CD4-positive, CD25-positive, alpha-beta regulatory T cell (primary cell): ENCODE measurements at regions not wholly inside any gene's neighbourhood (a gene's known extent, or its start where the extent isn't known, plus 50 kb on each side); places are given as distances from the start of the nearest gene placed in this dataset.

Source experiments
- ATAC-seq, 2 donors: fragments of 150-1000 bp; cut with Tn5 transposase; one replicate each; pipeline ENCODE4 v1.10.0; 2021; ENCODE audit warnings: low read depth in 2 of 2, moderate number of reproducible peaks in 2 of 2, moderate library complexity in 1 of 2
- DNase-seq, 3 donors: peaks; one replicate each; pipeline versions ENCODE4 v3.0.0 to v3.0.0-alpha.2; 2012 to 2022; ENCODE audit warnings: mixed read lengths in 1 of 3
- H3K27ac ChIP-seq: one replicate; pipeline ENCODE4 v1.7.0; 2013; ENCODE audit warnings: mild to moderate bottlenecking, low read length; ENCODE audit not compliant: insufficient read depth, poor library complexity, severe bottlenecking
- H3K27me3 ChIP-seq: one replicate; pipeline ENCODE4 v1.7.0; 2013; ENCODE audit warnings: low read length; ENCODE audit not compliant: control insufficient read depth, insufficient read depth
- H3K36me3 ChIP-seq: one replicate; pipeline ENCODE4 v1.7.0; 2013; ENCODE audit warnings: mild to moderate bottlenecking, low read length, moderate library complexity; ENCODE audit not compliant: control insufficient read depth, insufficient read depth
- H3K4me1 ChIP-seq: 2 replicates; pipeline ENCODE4 v1.7.0; 2013; ENCODE audit warnings: mild to moderate bottlenecking, low read length; ENCODE audit not compliant: insufficient read depth, control insufficient read depth, poor library complexity, severe bottlenecking
- H3K4me3 ChIP-seq: one replicate; pipeline ENCODE4 v1.7.0; 2013; ENCODE audit warnings: low read depth, mild to moderate bottlenecking, low read length, moderate library complexity
- H3K9me3 ChIP-seq, 2 experiments: 1 replicate in 1 of 2; 2 replicates in 1 of 2; pipeline ENCODE4 v1.7.0; 2013; ENCODE audit warnings: low read length in 2 of 2, mild to moderate bottlenecking in 1 of 2, moderate library complexity in 1 of 2; ENCODE audit not compliant: control insufficient read depth in 2 of 2
- H3K27ac Mint-ChIP-seq, 3 donors: one replicate each; pipeline ENCODE4 v1.8.0; 2020 to 2022; ENCODE audit warnings: mild to moderate bottlenecking in 3 of 3, mixed read lengths in 3 of 3, moderate library complexity in 2 of 3
- H3K27me3 Mint-ChIP-seq: one replicate; pipeline ENCODE4 v1.8.0; 2022; ENCODE audit warnings: mild to moderate bottlenecking, mixed read lengths
- H3K36me3 Mint-ChIP-seq: one replicate; pipeline ENCODE4 v1.8.0; 2020; ENCODE audit warnings: mixed read lengths
- H3K4me1 Mint-ChIP-seq, 4 donors: one replicate each; pipeline ENCODE4 v1.8.0; 2020 to 2022; ENCODE audit warnings: mixed read lengths in 4 of 4, mild to moderate bottlenecking in 1 of 4
- H3K4me3 Mint-ChIP-seq, 4 donors: one replicate each; pipeline ENCODE4 v1.8.0; 2020 to 2022; ENCODE audit warnings: mild to moderate bottlenecking in 4 of 4, mixed read lengths in 4 of 4, moderate library complexity in 3 of 4
- H3K9me3 Mint-ChIP-seq, 7 donors: one replicate each; pipeline ENCODE4 v1.8.0; 2020 to 2022; ENCODE audit warnings: mixed read lengths in 7 of 7, mild to moderate bottlenecking in 3 of 7, moderate library complexity in 2 of 7

- H3K36me3 Mint-ChIP-seq = no peaks in the 10 kb centered on the region
- DNase-seq (no peak), ATAC-seq (no peak)
- Histone ChIP-seq H3K9me3 (no peaks in the 10 kb centered on the region), H3K27me3 (peaks cover 2% of the 10 kb centered on the region), H3K36me3 (no peaks in the 10 kb centered on the region), H3K4me1 (no peaks in the 10 kb centered on the region), H3K4me3 (no peak overlapping the region), H3K27ac (no peak overlapping the region)
- H3K4me1 Mint-ChIP-seq = peaks cover 4 to 7% (median 5%) of the 10 kb centered on the region in 4 donors
- no peak overlapping the region for H3K4me3 Mint-ChIP-seq
- H3K27me3 Mint-ChIP-seq = peaks cover 11% of the 10 kb centered on the region
- H3K27ac Mint-ChIP-seq = no peak overlapping the region
- no peaks in the 10 kb centered on the region for H3K9me3 Mint-ChIP-seq
Observed at GRCh38 chr5:68379275-68380036, 163.9 kb downstream of the PIK3R1 start.

GRCh38 chr5:68380078-68380477, 164.5 kb downstream of the PIK3R1 start:
- Mint-ChIP-seq H3K36me3 (no peaks in the 10 kb centered on the region), H3K4me1 (peaks cover 4 to 7% (median 5%) of the 10 kb centered on the region in 4 donors), H3K9me3 (no peaks in the 10 kb centered on the region), H3K4me3 (no peak overlapping the region), H3K27ac (no peak overlapping the region), H3K27me3 (peaks cover 6% of the 10 kb centered on the region)
- Histone ChIP-seq H3K9me3 (no peaks in the 10 kb centered on the region), H3K4me1 (no peaks in the 10 kb centered on the region), H3K27ac (no peak overlapping the region), H3K36me3 (no peaks in the 10 kb centered on the region), H3K27me3 (peaks cover 2% of the 10 kb centered on the region), H3K4me3 (no peak overlapping the region)
- no peak for DNase-seq
- ATAC-seq = no peak

- Mint-ChIP-seq H3K36me3 (no peaks in the 10 kb centered on the region), H3K27me3 (peaks cover 6% of the 10 kb centered on the region), H3K4me3 (no peak overlapping the region), H3K9me3 (no peaks in the 10 kb centered on the region), H3K27ac (no peak overlapping the region), H3K4me1 (peaks cover 4 to 7% (median 5%) of the 10 kb centered on the region in 4 donors)
- no peaks in the 10 kb centered on the region for H3K4me1 ChIP-seq
- H3K36me3 ChIP-seq = no peaks in the 10 kb centered on the region
- no peak for ATAC-seq
- no peak overlapping the region for H3K27ac ChIP-seq
- no peak for DNase-seq
- no peaks in the 10 kb centered on the region for H3K9me3 ChIP-seq
- H3K27me3 ChIP-seq = peaks cover 2% of the 10 kb centered on the region
- H3K4me3 ChIP-seq = no peak overlapping the region
Observed at GRCh38 chr5:68381060-68381459, 165.5 kb downstream of the PIK3R1 start.

GRCh38 chr5:68381909-68382308, 166.4 kb downstream of the PIK3R1 start:
- H3K27me3 ChIP-seq = peaks cover 2% of the 10 kb centered on the region
- no peaks in the 10 kb centered on the region for H3K36me3 ChIP-seq
- DNase-seq (no peak), ATAC-seq (no peak)
- H3K4me3 ChIP-seq = no peak overlapping the region
- no peak overlapping the region for H3K27ac Mint-ChIP-seq
- no peaks in the 10 kb centered on the region for H3K4me1 ChIP-seq
- peaks cover 4 to 7% (median 5%) of the 10 kb centered on the region in 4 donors for H3K4me1 Mint-ChIP-seq
- H3K9me3 Mint-ChIP-seq = peaks cover 0 to 3% (median 0%) of the 10 kb centered on the region in 7 donors
- no peaks in the 10 kb centered on the region for H3K9me3 ChIP-seq
- H3K4me3 Mint-ChIP-seq = no peak overlapping the region
- no peaks in the 10 kb centered on the region for H3K36me3 Mint-ChIP-seq
- peaks cover 11% of the 10 kb centered on the region for H3K27me3 Mint-ChIP-seq
- H3K27ac ChIP-seq = no peak overlapping the region

- no peak for ATAC-seq
Observed at GRCh38 chr5:68382640-68383039, 167.1 kb downstream of the PIK3R1 start.

GRCh38 chr5:68383888-68384310, 168.3 kb downstream of the PIK3R1 start:
- no peak overlapping the region for H3K27ac ChIP-seq
- peaks cover 19% of the 10 kb centered on the region for H3K27me3 Mint-ChIP-seq
- ATAC-seq = no peak
- DNase-seq = no peak
- H3K9me3 Mint-ChIP-seq = peaks cover 0 to 3% (median 0%) of the 10 kb centered on the region in 7 donors
- H3K4me1 ChIP-seq = no peaks in the 10 kb centered on the region
- no peak overlapping the region for H3K27ac Mint-ChIP-seq
- no peak overlapping the region for H3K4me3 ChIP-seq
- H3K36me3 Mint-ChIP-seq = no peaks in the 10 kb centered on the region
- peaks cover 4 to 7% (median 5%) of the 10 kb centered on the region in 4 donors for H3K4me1 Mint-ChIP-seq
- H3K9me3 ChIP-seq = no peaks in the 10 kb centered on the region
- H3K27me3 ChIP-seq = peaks cover 2% of the 10 kb centered on the region
- no peak overlapping the region for H3K4me3 Mint-ChIP-seq
- H3K36me3 ChIP-seq = no peaks in the 10 kb centered on the region

More at GRCh38 chr5:68382640-68383039, 167.1 kb downstream of the PIK3R1 start:
- no peak for DNase-seq
- Histone ChIP-seq H3K9me3 (no peaks in the 10 kb centered on the region), H3K4me1 (no peaks in the 10 kb centered on the region), H3K4me3 (no peak overlapping the region), H3K27me3 (peaks cover 2% of the 10 kb centered on the region), H3K27ac (no peak overlapping the region), H3K36me3 (no peaks in the 10 kb centered on the region)
- H3K27ac Mint-ChIP-seq = no peak overlapping the region
- peaks cover 15% of the 10 kb centered on the region for H3K27me3 Mint-ChIP-seq
- H3K9me3 Mint-ChIP-seq = peaks cover 0 to 3% (median 0%) of the 10 kb centered on the region in 7 donors
- peaks cover 4 to 7% (median 5%) of the 10 kb centered on the region in 4 donors for H3K4me1 Mint-ChIP-seq
- no peak overlapping the region for H3K4me3 Mint-ChIP-seq
- H3K36me3 Mint-ChIP-seq = no peaks in the 10 kb centered on the region

- DNase-seq = no peak
- H3K27ac Mint-ChIP-seq = no peak overlapping the region
- H3K27me3 ChIP-seq = peaks cover 2% of the 10 kb centered on the region
- no peak overlapping the region for H3K4me3 Mint-ChIP-seq
- no peak for ATAC-seq
- no peaks in the 10 kb centered on the region for H3K4me1 ChIP-seq
- no peak overlapping the region for H3K4me3 ChIP-seq
- peaks cover 0 to 3% (median 0%) of the 10 kb centered on the region in 7 donors for H3K9me3 Mint-ChIP-seq
- no peaks in the 10 kb centered on the region for H3K36me3 Mint-ChIP-seq
- no peaks in the 10 kb centered on the region for H3K9me3 ChIP-seq
- no peaks in the 10 kb centered on the region for H3K36me3 ChIP-seq
- peaks cover 29% of the 10 kb centered on the region for H3K27me3 Mint-ChIP-seq
- H3K4me1 Mint-ChIP-seq = peaks cover 4 to 7% (median 5%) of the 10 kb centered on the region in 4 donors
- no peak overlapping the region for H3K27ac ChIP-seq
Observed at GRCh38 chr5:68384936-68385594, 169.5 kb downstream of the PIK3R1 start.
